Keratinocyte (primary cell): ENCODE measurements at regions not wholly inside any gene's neighbourhood (a gene's known extent, or its start where the extent isn't known, plus 50 kb on each side); places are given as distances from the start of the nearest gene placed in this dataset.

Source experiments
- DNase-seq: peaks from one replicate; pipeline ENCODE4 v3.0.0-alpha.2; 2011; ENCODE audit warnings: low read depth, missing footprints, low spot score
- FAIRE-seq: peaks from 2 replicates; lab custom pipeline; 2011; peaks lifted over from hg19 to GRCh38; lab: Jason Lieb, UNC
- H2AFZ ChIP-seq: 2 replicates; pipeline ENCODE4 v1.6.0; 2012; ENCODE audit warnings: low read length, control low read depth, inconsistent platforms; ENCODE audit not compliant: control insufficient read depth
- H3K27ac ChIP-seq: 2 replicates; pipeline ENCODE4 v1.5.1; 2011; ENCODE audit warnings: low read length; ENCODE audit not compliant: control insufficient read depth, insufficient read depth
- H3K27me3 ChIP-seq: 3 replicates; pipeline ENCODE4 v1.6.0; 2011; ENCODE audit warnings: low read length; ENCODE audit not compliant: control insufficient read depth, insufficient read depth; ENCODE audit errors: extremely low read depth
- H3K36me3 ChIP-seq, 2 experiments: 2 replicates in 1 of 2; 3 replicates in 1 of 2; pipeline ENCODE4 v1.5.1; 2011; ENCODE audit warnings: low read length in 2 of 2, mild to moderate bottlenecking in 1 of 2; ENCODE audit not compliant: control insufficient read depth in 2 of 2, insufficient read depth in 2 of 2; ENCODE audit errors: extremely low read depth in 1 of 2
- H3K4me1 ChIP-seq: 3 replicates; pipeline ENCODE4 v1.5.1; 2011; ENCODE audit warnings: low read length; ENCODE audit not compliant: control insufficient read depth, insufficient read depth; ENCODE audit errors: extremely low read depth
- H3K4me2 ChIP-seq: 3 replicates; pipeline ENCODE4 v1.6.0; 2011; ENCODE audit warnings: low read depth, low read length; ENCODE audit not compliant: control insufficient read depth, insufficient read depth; ENCODE audit errors: extremely low read depth
- H3K4me3 ChIP-seq, 3 experiments: fragments of 200-600 bp in 1 of 3; sonication (generic) in 1 of 3; 2 replicates in 2 of 3; 3 replicates in 1 of 3; pipeline ENCODE4 v1.5.1; 2011 to 2016; ENCODE audit warnings: low read length in 3 of 3, mild to moderate bottlenecking in 3 of 3, control low read depth in 2 of 3, inconsistent platforms in 1 of 3, low read depth in 1 of 3, mixed read lengths in 1 of 3, mixed run types in 1 of 3, moderate library complexity in 1 of 3; ENCODE audit not compliant: control insufficient read depth in 2 of 3, insufficient read depth in 2 of 3; ENCODE audit errors: extremely low read depth in 1 of 3
- H3K79me2 ChIP-seq: 2 replicates; pipeline ENCODE4 v1.6.0; 2012; ENCODE audit warnings: low read length; ENCODE audit not compliant: control insufficient read depth, insufficient read depth
- H3K9ac ChIP-seq: 3 replicates; pipeline ENCODE4 v1.6.0; 2011; ENCODE audit warnings: low read length; ENCODE audit not compliant: control insufficient read depth, insufficient read depth; ENCODE audit errors: extremely low read depth
- H3K9me1 ChIP-seq: 3 replicates; pipeline ENCODE4 v1.6.0; 2011; ENCODE audit warnings: low read length; ENCODE audit not compliant: control insufficient read depth, insufficient read depth; ENCODE audit errors: extremely low read depth
- H3K9me3 ChIP-seq: 2 replicates; pipeline ENCODE4 v1.5.1; 2012; ENCODE audit warnings: low read depth, low read length; ENCODE audit not compliant: control insufficient read depth
- H4K20me1 ChIP-seq: 3 replicates; pipeline ENCODE4 v1.6.0; 2011; ENCODE audit warnings: low read length; ENCODE audit not compliant: control insufficient read depth, insufficient read depth; ENCODE audit errors: extremely low read depth
- CTCF ChIP-seq, 3 experiments: IDR thresholded peaks in 1 of 3; conservative IDR thresholded peaks in 1 of 3; optimal IDR thresholded peaks in 1 of 3; 2 replicates in 2 of 3; 3 replicates in 1 of 3; pipeline versions ENCODE3 to v1.5.1; 2011; ENCODE audit warnings: low read length in 3 of 3, mild to moderate bottlenecking in 3 of 3, moderate library complexity in 2 of 3, control low read depth in 1 of 3, inconsistent platforms in 1 of 3; ENCODE audit not compliant: insufficient read depth in 2 of 3; ENCODE audit errors: extremely low read depth in 1 of 3
- EZH2 ChIP-seq: IDR thresholded peaks from one replicate; pipeline ENCODE4 v1.6.1; 2012; ENCODE audit warnings: inconsistent platforms, mild to moderate bottlenecking, low read length, moderate library complexity
- dilution Hi-C: fragments of 300-500 bp; cut with MboI; formaldehyde crosslinking; loops from one replicate; pipeline ENCODE4 v1.7.0; 2020; ENCODE audit warnings: low sequenced_read_pairs; ENCODE audit not compliant: extremely low pct_ligation_motif_present

- Histone ChIP-seq H3K79me2 (no peaks in the 10 kb centered on the region), H3K4me3 (no peak overlapping the region), H3K9ac (no peak overlapping the region), H4K20me1 (no peaks in the 10 kb centered on the region), H3K36me3 (no peaks in the 10 kb centered on the region), H3K27me3 (no peaks in the 10 kb centered on the region), H3K9me3 (no peaks in the 10 kb centered on the region), H3K9me1 (no peaks in the 10 kb centered on the region), H2AFZ (no peak overlapping the region), H3K4me2 (no peak overlapping the region), H3K27ac (no peak overlapping the region), H3K4me1 (peaks cover 9% of the 10 kb centered on the region)
- no peak for DNase-seq
- FAIRE-seq: no peak
- no peak for TF ChIP-seq EZH2
- TF ChIP-seq CTCF (optimal IDR thresholded peaks at IDR 0.05 in 1 of 3, IDR thresholded peaks at IDR 0.05 in 1 of 3, conservative IDR thresholded peaks at IDR 0.05 in 1 of 3; ENCODE audit: extremely low read depth in 1 of 3, insufficient read depth in 2 of 3, low read length in 3 of 3): no peak
- dilution Hi-C loops: no loop called here
Observed at GRCh38 chr20:56748476-56749377, 119.6 kb downstream of the TFAP2C start.

DNA sequence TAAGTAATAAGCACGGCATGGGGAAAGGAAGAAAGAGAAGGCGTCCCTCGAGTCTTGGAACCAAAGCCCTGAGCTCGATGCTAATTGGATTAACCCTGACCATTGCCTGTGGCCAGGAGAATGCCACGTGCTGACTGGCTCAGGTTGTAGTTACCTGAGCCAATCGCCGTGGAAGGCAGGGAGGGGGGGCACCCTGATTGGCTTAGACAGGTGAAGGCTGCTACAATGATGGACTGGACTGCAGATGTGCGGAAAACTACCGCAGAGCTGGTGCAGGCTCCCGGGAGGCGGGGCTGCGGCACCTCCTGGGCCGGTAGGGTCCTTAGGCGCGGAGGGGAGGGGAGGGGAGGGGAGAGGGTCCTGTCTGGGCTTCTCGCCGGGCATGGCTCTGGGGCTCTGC is 121.3 kb downstream of the TFAP2C start:
- H3K36me3 ChIP-seq: no peaks in the 10 kb centered on the region
- H3K4me2 ChIP-seq: no peak overlapping the region
- H3K27ac ChIP-seq: no peak overlapping the region
- H3K4me1 ChIP-seq: peaks cover 9% of the 10 kb centered on the region
- H4K20me1 ChIP-seq: no peaks in the 10 kb centered on the region
- H3K79me2 ChIP-seq: no peaks in the 10 kb centered on the region
- no peak overlapping the region for H3K4me3 ChIP-seq
- H2AFZ ChIP-seq: no peak overlapping the region
- no peak for DNase-seq
- FAIRE-seq: no peak
- H3K9me3 ChIP-seq: no peaks in the 10 kb centered on the region
- no peaks in the 10 kb centered on the region for H3K27me3 ChIP-seq
- no peak overlapping the region for H3K9ac ChIP-seq
- no peaks in the 10 kb centered on the region for H3K9me1 ChIP-seq
- TF ChIP-seq CTCF (optimal IDR thresholded peaks at IDR 0.05 in 1 of 3, IDR thresholded peaks at IDR 0.05 in 1 of 3, conservative IDR thresholded peaks at IDR 0.05 in 1 of 3; ENCODE audit: extremely low read depth in 1 of 3, insufficient read depth in 2 of 3, low read length in 3 of 3) (no peak), EZH2 (no peak)
- dilution Hi-C loops: no loop called here
